GM10266 (cell line): ENCODE measurements at regions not wholly inside any gene's neighbourhood (a gene's known extent, or its start where the extent isn't known, plus 50 kb on each side); places are given as distances from the start of the nearest gene placed in this dataset.

Experiments used
- DNase-seq: peaks from one replicate; pipeline ENCODE4 v3.0.0; 2012; ENCODE audit errors: extremely low spot score
- CTCF ChIP-seq: IDR thresholded peaks from 2 replicates; pipeline ENCODE4 v1.5.1; 2012; ENCODE audit warnings: mild to moderate bottlenecking, low read depth; ENCODE audit not compliant: control insufficient read depth, insufficient read depth; ENCODE audit errors: missing control alignments

- TF ChIP-seq CTCF: no peak
- DNase-seq: peak; percentile 6
Observed at GRCh38 chr12:85509857-85510256, 229.8 kb downstream of the ALX1 start.

- DNase-seq: no peak
- TF ChIP-seq CTCF: no peak
Observed at GRCh38 chr12:85516039-85516438, 236.0 kb downstream of the ALX1 start.

- no peak for TF ChIP-seq CTCF
- no peak for DNase-seq
Observed at GRCh38 chr12:85516667-85517325, 236.8 kb downstream of the ALX1 start.

- TF ChIP-seq CTCF: no peak
- DNase-seq: no peak
Observed at GRCh38 chr12:85519163-85519562, 239.1 kb downstream of the ALX1 start.

- no peak for TF ChIP-seq CTCF
- no peak for DNase-seq
Observed at GRCh38 chr12:85523197-85523596, 243.2 kb downstream of the ALX1 start.

- DNase-seq: peak; percentile 16
- no peak for TF ChIP-seq CTCF
Observed at GRCh38 chr12:85527192-85527591, 247.2 kb downstream of the ALX1 start.

- TF ChIP-seq CTCF: no peak
- DNase-seq: no peak
Observed at GRCh38 chr12:85529896-85530295, 249.9 kb downstream of the ALX1 start.
